Muscle layer of colon (tissue), 2 donors: ENCODE measurements at regions not wholly inside any gene's neighbourhood (a gene's known extent, or its start where the extent isn't known, plus 50 kb on each side); places are given as distances from the start of the nearest gene placed in this dataset.

Experiments
- H3K27ac ChIP-seq: one replicate; pipeline ENCODE4 v1.7.0; 2013; ENCODE audit warnings: low read depth, mild to moderate bottlenecking, low read length, moderate library complexity
- H3K27me3 ChIP-seq, 2 donors: one replicate each; pipeline ENCODE4 v1.7.0; 2013; ENCODE audit warnings: low read length in 2 of 2, mild to moderate bottlenecking in 2 of 2; ENCODE audit not compliant: insufficient read depth in 2 of 2, control insufficient read depth in 1 of 2
- H3K36me3 ChIP-seq: one replicate; pipeline ENCODE4 v1.7.0; 2013; ENCODE audit warnings: mild to moderate bottlenecking, low read length; ENCODE audit not compliant: insufficient read depth
- H3K4me1 ChIP-seq: one replicate; pipeline ENCODE4 v1.7.0; 2013; ENCODE audit warnings: mild to moderate bottlenecking, low read length; ENCODE audit not compliant: insufficient read depth
- H3K4me3 ChIP-seq, 2 donors: one replicate each; pipeline ENCODE4 v1.7.0; 2013; ENCODE audit warnings: low read length in 2 of 2, low read depth in 1 of 2, mild to moderate bottlenecking in 1 of 2, moderate library complexity in 1 of 2
- H3K9ac ChIP-seq: one replicate; pipeline ENCODE4 v1.7.0; 2013; ENCODE audit warnings: low read length
- H3K9me3 ChIP-seq: one replicate; pipeline ENCODE4 v1.7.0; 2013; ENCODE audit warnings: mild to moderate bottlenecking, low read length
- donor health status: abdominal sarcoma.
- donor health status: Adenocarcinoma of cecum.

DNA sequence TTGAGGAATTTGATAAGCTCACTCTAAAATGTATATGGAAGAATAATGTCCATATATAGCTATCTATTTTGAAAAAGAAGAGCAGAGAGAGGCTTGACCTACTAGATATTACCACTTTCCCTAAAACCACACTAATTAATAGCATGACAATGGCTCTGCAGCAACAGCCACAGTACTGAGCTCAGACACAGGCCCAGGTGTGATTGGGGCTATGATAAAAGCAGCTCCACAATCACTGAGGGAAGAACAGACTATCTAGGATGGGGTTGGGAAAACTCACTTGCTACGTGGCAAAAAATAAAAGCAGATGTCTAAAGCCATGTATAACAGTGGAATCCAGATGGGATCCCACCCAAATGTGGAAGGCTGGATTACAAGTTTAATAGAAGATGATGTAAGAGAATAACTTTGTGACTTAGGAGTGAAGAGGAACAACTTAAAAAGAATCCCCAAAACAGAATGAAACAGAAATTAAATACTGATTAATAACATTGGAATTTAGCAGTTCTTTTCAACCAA lies 80.8 kb upstream of the RAB4A start:
- no peaks in the 10 kb centered on the region for H3K27me3 ChIP-seq
- no peak overlapping the region for H3K4me3 ChIP-seq
- no peak overlapping the region for H3K27ac ChIP-seq
- H3K9ac ChIP-seq = no peak overlapping the region
- no peaks in the 10 kb centered on the region for H3K9me3 ChIP-seq
- H3K36me3 ChIP-seq = no peaks in the 10 kb centered on the region
- no peaks in the 10 kb centered on the region for H3K4me1 ChIP-seq

DNA sequence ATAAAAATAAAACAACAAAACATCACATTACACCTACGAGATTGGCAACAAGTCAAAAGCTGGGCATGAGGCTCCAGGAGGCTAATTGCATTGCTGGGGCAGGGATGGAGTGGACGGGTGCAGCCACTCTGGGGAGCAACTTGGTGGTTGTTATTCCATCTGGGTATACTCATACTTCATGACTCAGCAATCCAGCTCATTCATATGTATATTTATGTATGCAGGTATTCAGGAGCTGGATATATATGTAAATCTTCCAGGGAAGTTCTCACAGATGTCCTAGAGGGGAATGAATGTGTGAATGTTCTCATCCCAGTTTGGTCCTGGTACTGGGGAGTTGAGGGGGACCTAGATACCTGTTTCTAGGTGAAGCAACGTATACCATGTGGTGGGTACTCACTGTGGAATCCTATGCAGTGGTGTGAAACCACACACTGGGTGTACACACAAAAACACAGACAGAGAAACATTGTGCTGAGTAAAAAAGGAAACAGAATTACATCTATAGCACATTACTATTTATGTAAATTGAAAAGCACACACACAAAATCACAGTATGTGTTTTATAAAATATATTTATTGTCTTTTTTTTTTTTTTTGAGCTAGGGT lies 79.7 kb upstream of the RAB4A start:
- no peak overlapping the region for H3K4me3 ChIP-seq
- H3K27me3 ChIP-seq = no peaks in the 10 kb centered on the region
- no peaks in the 10 kb centered on the region for H3K9me3 ChIP-seq
- H3K36me3 ChIP-seq = no peaks in the 10 kb centered on the region
- no peak overlapping the region for H3K9ac ChIP-seq
- no peak overlapping the region for H3K27ac ChIP-seq
- no peaks in the 10 kb centered on the region for H3K4me1 ChIP-seq

DNA sequence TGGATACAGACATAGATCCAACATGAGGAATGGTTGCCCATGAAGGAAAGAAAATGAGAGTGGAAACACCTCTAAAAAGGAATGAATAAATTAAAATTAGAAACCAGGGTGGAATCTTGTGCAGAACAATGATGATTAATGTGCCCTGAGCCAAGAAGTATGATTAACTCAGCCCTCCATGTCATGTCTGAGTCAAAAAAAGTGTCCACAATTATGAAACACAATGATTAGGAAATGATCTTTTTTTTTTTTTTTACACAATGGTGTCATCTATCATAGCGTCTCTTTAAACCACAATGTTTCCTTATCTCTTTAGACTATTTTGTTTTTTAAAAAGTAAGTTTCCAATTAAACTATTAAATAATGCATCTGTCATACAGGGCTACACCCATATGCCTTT lies 78.9 kb upstream of the RAB4A start:
- Histone ChIP-seq H3K27ac (no peak overlapping the region), H3K4me1 (no peaks in the 10 kb centered on the region), H3K36me3 (no peaks in the 10 kb centered on the region)

DNA sequence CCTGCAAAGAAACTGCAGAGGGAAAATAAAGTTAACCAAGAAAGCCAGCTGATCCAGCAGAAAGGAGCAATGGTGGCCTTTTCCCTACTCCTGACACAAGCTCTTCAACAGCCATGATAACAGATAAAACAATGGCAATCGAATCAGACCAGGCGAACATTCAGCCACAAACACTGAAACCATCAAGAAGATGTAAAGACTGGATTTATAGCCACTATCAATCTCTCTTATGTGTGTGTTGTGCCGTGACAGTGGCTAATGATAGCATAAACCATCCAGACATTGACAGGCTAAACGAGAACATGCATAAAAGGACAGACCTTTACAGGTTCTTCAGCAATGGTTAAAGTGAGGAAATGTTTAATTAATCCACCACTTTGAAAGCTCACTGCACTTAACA lies 78.1 kb upstream of the RAB4A start:
- H3K9me3 ChIP-seq = no peaks in the 10 kb centered on the region
- no peak overlapping the region for H3K4me3 ChIP-seq
- no peaks in the 10 kb centered on the region for H3K27me3 ChIP-seq
- no peaks in the 10 kb centered on the region for H3K36me3 ChIP-seq
- no peaks in the 10 kb centered on the region for H3K4me1 ChIP-seq
- no peak overlapping the region for H3K9ac ChIP-seq
- H3K27ac ChIP-seq = no peak overlapping the region

More for the DNA sequence above, 78.9 kb upstream of the RAB4A start:
- H3K4me3 ChIP-seq = no peak overlapping the region
- H3K9ac ChIP-seq = no peak overlapping the region
- no peaks in the 10 kb centered on the region for H3K27me3 ChIP-seq
- no peaks in the 10 kb centered on the region for H3K9me3 ChIP-seq

DNA sequence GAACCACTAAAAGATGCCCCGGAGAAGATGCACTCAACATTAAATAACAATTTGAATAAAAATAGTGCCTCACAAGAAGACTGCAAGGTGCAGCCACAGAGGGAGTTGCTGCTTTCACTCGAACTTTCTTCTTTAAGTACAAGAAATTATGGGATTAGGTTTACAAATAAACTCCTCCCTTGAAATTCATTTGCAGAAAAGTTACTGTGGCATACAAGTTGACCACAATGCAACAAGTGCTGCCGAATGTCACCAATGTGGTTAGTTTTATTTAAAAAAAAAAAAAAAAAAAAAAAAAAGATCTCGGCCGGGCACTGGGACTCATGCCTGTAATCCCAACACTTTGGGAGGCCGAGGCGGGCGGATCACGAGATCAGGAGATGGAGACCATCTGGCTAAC lies 76.8 kb upstream of the RAB4A start:
- H3K4me1 ChIP-seq = no peaks in the 10 kb centered on the region

DNA sequence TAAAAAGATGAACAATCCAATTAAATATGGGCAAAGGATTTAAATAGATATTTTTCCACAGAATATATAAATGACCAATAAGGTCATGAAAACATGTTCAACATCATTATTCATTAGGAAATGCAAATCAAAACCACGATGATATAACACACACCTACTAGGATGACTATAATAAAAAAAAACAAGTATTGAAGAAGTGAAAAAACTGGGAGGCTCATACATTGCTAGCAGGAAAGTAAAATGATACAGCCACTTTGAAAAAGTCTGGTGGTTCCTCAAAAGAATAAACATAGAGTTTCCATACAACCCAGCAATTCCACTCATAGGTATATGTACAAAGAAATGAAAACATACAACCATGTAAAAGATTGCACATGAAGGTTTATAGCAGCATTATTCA lies 75.7 kb upstream of the RAB4A start:
- Histone ChIP-seq H3K36me3 (no peaks in the 10 kb centered on the region), H3K27ac (no peak overlapping the region), H3K9ac (no peak overlapping the region), H3K4me1 (peaks cover 7% of the 10 kb centered on the region), H3K9me3 (no peaks in the 10 kb centered on the region), H3K4me3 (no peak overlapping the region), H3K27me3 (no peaks in the 10 kb centered on the region)

More for the DNA sequence above, 76.8 kb upstream of the RAB4A start:
- H3K9me3 ChIP-seq = no peaks in the 10 kb centered on the region
- H3K36me3 ChIP-seq = no peaks in the 10 kb centered on the region
- no peak overlapping the region for H3K4me3 ChIP-seq
- no peak overlapping the region for H3K9ac ChIP-seq
- no peak overlapping the region for H3K27ac ChIP-seq
- no peaks in the 10 kb centered on the region for H3K27me3 ChIP-seq

DNA sequence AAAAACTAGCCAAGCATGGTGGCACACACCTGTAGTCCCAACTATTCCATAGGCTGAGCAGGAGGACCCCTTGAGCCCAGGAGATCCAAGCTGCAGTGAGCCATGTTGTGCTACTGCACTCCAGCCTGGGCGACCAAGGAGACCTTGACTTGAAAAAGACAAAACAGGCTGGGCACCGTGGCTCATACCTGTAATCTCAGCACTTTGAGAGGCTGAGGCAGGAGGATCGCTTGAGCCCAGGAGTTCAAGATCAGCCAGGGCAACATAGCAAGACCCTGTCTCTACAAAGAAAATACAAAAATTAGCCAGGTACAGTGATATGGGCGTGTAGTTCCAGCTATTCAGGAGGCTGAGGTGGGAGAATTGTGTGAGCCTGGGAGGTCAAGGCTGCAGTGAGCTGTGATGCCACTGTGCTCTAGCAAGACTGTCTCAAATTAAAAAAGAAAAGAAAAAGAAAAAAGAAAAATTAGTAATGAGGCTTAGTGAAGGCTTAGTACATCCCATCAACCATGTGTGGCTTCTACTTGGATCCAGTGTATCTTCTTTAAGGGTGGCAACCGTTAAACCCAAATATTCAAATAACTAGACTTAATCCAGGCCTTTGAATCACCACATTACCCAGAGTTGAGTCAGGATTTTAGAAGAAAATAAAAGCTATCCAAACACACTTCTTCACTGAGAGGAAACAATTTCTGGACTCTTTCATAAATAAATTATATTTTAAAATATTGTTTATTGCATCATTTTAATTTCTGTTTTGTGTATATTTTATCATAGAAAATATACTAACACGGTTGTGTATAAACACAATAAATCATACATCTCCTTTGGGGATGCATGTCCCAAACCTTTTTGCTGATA lies 74.3 kb upstream of the RAB4A start:
- Histone ChIP-seq H3K36me3 (no peaks in the 10 kb centered on the region), H3K27me3 (no peaks in the 10 kb centered on the region), H3K27ac (no peak overlapping the region), H3K4me3 (no peak overlapping the region), H3K4me1 (peaks cover 8% of the 10 kb centered on the region), H3K9me3 (no peaks in the 10 kb centered on the region), H3K9ac (no peak overlapping the region)

DNA sequence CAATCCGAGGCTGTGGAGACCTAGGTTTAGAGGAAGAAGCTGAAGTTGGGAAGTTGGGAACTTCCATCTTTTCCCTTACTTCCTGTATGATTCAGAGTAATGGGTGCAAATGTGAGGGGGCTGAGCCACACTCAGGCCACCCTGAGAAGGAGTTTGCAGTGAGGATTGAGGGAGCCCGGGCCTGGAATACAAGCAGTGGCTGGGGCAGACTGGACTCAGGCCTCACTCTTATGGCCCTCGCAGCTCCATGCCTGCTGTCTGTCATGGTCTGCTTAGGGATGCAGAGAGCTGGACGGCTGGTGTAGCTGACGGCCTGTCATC lies 73.7 kb upstream of the RAB4A start:
- Histone ChIP-seq H3K9me3 (no peaks in the 10 kb centered on the region), H3K9ac (no peak overlapping the region), H3K36me3 (no peaks in the 10 kb centered on the region), H3K27ac (no peak overlapping the region), H3K4me1 (peaks cover 8% of the 10 kb centered on the region), H3K4me3 (no peak overlapping the region), H3K27me3 (no peaks in the 10 kb centered on the region)

DNA sequence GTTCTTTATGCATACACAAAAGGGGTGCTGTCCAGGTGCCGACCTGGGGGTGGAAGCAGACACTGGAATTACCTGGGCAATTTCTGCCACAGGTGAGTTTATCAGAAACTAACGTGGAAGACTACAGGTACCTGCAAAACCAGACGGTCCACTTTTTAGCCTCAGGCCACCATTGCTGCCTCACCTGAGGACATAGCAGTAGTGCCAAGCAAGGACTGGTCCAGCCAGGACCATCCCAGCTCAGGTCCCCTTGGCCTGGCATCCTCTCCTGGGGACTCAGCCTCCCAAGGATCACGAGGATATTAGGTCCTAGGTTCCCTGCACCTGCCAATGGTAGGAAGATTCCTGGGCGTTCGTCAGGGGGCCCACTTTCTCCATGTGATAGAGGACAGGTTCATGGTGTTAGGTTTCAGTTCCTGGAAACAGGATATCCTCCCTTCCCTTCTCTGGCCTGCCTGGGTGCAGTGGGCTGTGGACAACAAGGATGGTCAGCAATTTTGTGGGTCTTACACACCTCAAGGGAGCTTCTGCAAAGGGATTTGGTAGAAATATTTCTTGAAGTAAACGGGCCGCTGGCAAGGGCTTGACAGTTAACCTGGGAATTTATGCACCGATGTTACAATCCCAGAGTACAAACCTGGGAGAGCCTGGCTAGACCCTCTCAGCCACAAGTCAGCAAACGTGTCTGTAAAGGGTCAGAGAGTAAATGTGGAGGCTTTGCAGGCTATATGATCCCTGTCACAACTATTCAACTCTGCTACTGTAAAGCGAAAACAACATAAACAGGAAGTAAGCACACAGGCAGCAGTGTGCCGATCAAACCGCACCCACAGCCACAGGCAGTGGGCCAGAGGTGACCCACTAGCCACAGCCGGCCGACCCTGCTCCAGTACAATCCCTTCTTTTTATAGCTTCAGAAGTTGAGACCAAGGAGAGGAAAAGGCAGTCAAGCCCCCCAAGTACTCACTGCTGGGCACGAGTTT lies 71.4 kb upstream of the RAB4A start:
- Histone ChIP-seq H3K9me3 (no peaks in the 10 kb centered on the region), H3K9ac (no peak overlapping the region), H3K27me3 (no peaks in the 10 kb centered on the region), H3K4me1 (peaks cover 16% of the 10 kb centered on the region), H3K27ac (no peak overlapping the region), H3K4me3 (peak overlapping the region in 1 of 2 donors; percentile 12), H3K36me3 (no peaks in the 10 kb centered on the region)

DNA sequence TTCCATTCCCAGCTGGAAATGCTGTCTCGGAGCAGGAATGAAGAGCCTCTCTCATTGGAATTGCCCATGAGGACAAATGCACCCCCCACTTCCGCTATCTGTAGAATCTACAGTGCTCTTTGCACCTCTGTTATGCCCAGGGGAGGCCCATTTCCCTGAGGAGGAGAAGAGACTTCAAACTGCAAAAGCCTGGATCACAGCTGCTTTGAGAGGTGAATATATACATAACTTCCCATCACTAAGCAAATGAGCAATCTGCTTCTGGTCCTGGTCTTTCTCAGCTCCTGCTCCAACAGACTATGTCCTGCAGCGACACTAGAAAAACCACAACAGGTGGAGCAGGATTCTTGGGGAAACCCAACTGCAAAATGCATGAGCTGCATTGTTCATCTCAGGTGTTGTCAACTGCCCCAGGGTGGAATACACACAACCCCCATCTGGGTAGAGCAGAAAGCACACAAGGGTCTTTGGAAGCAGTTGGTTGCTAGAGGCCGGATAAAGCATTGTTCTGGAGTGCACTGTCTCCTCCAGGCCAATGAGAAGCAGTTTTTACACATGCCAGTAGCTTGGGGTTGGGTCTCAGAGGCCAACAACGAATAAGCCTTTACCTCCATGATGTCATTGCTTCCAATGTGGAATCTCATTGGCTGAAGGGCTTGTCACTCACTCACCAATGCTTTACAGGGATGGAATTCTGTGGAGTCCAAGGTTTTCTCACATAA lies 67.7 kb upstream of the RAB4A start:
- Histone ChIP-seq H3K9ac (no peak overlapping the region), H3K9me3 (no peaks in the 10 kb centered on the region), H3K4me3 (no peak overlapping the region), H3K36me3 (no peaks in the 10 kb centered on the region), H3K4me1 (peaks cover 47% of the 10 kb centered on the region), H3K27me3 (no peaks in the 10 kb centered on the region), H3K27ac (no peak overlapping the region)
